Activated CD4-positive, alpha-beta T cell treated with anti-CD3 and anti-CD28 coated beads for 48 hours (primary cell): ENCODE measurements at regions not wholly inside any gene's neighbourhood (a gene's known extent, or its start where the extent isn't known, plus 50 kb on each side); places are given as distances from the start of the nearest gene placed in this dataset.
A peak's percentile ranks its signal among the peaks of the same experiment; 100 is the strongest.

Source experiments
- DNase-seq: peaks from one replicate; pipeline ENCODE4 v3.0.0-alpha.2; 2020

DNA sequence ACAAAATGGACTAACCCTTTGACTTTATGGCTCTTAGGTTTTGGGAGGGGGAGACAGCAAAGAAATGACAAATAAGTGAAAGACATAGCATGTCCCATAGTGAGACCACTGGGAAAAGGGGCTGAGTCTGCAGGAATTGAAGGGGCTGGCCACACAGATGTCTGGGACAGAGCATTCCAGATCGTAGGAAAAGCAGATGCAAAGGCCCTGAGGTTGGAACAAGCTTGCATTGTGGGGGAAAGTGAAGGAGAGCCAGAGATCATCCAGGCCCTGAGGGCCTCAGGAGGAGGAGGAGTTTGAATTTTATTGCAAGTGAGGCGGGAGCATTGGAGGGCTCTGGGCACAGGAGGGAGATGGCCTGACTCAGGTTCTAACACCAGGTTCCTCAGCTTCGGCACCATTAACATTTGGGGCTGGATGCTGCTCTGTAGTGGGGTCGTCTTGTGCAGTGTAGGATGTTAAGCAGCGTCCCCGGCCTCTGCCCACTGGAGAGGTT, 97.5 kb downstream of the CEBPB start:
- no peak for DNase-seq

DNA sequence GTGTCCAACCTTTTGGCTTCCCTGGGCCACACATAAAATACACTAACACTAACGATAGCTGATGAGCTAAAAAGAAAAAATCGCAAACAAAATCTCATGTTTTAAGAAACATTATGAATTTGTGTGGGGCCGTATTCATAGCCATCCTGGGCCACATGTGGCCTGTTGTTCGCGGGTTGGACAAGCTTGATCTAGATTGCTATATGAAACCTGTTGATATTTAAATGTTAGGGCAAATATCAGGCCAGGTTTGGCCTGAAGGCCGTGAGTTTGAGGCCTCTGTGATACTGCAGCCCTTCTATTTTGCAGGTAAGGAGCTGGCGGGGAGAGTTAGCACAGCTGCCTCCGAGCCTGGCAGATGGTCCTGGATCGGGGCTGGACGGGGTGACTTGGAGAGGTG, 99.0 kb downstream of the CEBPB start:
- DNase-seq = no peak

GRCh38 chr20:50290112-50290511, 99.5 kb downstream of the CEBPB start:
- no peak for DNase-seq

DNA sequence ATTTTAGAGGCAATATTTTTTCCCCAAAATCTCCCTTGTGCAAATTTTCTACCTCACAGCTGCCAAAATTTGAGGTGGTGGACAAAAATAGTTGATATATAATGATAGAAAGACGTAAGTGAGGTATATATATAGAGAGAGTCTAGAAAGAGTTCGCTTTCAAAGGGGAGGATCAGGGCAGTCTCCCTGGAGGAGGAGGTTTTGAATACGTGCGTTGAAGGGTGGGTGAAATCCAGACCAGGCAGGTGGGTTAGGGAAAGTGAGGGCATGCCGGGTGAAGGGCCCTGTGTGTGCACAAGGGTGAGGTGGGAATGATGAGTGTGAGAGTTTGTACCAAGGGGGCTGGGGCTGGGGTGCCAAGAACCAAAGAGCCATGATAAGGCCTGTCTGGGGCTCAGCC, 100.2 kb downstream of the CEBPB start:
- DNase-seq = no peak

DNA sequence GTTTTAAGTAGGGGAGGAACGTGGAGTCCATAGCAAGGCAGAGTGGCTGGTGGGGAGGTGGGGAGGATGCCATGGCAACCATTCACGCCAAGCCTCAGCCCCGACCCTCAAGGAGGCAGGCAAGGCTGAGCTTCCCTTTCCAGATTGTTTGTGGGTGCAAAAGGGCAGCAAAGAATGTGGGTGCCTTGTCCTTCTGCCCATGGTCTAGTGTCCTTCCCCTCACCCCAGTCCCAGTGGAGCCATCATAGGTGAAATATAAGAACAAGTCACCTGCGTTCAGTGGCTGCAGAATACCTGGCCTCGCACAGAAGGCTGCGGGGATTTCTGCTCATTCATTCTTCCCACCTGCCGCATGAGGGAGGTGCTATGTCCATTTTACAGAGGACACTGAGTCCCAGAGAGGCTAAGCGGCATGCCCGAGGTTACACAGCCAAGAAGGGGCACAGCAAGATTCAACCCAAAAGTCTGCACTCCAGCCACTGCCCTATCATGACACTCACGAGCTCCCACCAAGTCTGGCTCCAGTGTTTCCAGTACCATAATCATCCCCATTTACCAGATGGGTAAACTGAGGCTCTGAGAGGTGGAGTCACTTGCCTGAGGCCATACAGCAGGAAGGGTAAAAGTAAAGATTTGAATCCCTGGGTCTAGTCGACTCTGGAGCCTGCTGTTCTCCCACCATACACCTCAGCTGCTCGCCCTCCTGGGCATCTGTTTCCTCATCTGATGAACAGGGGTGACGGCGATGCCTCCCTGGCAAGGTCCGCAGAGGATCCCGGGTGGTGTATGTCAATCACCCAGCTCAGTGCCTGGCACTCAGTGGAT, 100.8 kb downstream of the CEBPB start:
- no peak for DNase-seq

DNA sequence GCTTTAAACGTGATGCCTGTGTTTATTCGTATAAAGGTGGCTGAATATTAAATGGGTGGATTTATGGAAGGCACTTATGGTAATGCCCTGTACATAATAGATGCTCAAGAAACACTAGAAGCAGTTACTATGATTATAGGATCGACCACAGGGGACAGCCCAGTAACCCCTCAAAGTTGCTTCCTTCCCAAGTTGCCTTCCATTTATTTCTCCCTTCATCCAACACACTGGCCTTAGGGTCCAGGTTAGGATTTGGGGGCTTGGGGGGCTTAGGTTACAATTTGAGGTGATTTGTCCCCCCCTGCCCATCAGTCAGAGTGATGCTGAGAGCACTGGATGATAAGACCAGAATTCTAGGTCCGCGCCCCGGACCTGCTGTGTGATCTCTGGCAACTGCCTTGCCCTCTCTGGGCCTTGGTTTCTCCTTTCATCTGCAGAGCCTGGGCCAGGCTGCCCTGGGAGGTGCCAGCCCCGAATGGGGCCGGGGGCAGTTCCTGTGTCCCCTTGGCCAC, 101.5 kb downstream of the CEBPB start:
- no peak for DNase-seq

GRCh38 chr20:50292591-50293283, 102.1 kb downstream of the CEBPB start:
- peak; percentile 49 for DNase-seq

- no peak for DNase-seq
Measured at GRCh38 chr20:50293284-50294139, 102.9 kb downstream of the CEBPB start.

GRCh38 chr20:50294164-50295088, 103.8 kb downstream of the CEBPB start:
- no peak for DNase-seq

DNA sequence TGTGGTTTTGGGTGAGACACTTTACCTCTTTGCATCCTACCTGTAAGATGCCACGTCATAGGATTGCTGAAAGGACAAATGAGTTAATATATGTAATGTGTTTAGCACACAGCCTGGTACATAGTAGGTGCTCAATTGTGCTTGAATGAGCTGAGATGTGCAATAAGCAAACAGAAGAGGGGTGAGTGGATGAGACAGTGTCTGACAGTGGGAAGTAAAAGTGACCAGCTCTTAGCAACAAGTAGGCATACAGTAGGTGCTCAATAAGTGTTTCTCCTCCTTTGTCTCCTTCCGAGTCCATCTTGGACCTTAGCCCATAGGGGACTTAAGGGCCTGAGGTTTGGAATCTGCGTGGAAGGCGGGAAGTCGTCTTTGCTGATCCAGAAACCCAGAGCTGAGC, 104.7 kb downstream of the CEBPB start:
- no peak for DNase-seq

- DNase-seq = no peak
Measured at GRCh38 chr20:50295762-50296449, 105.3 kb downstream of the CEBPB start.

DNA sequence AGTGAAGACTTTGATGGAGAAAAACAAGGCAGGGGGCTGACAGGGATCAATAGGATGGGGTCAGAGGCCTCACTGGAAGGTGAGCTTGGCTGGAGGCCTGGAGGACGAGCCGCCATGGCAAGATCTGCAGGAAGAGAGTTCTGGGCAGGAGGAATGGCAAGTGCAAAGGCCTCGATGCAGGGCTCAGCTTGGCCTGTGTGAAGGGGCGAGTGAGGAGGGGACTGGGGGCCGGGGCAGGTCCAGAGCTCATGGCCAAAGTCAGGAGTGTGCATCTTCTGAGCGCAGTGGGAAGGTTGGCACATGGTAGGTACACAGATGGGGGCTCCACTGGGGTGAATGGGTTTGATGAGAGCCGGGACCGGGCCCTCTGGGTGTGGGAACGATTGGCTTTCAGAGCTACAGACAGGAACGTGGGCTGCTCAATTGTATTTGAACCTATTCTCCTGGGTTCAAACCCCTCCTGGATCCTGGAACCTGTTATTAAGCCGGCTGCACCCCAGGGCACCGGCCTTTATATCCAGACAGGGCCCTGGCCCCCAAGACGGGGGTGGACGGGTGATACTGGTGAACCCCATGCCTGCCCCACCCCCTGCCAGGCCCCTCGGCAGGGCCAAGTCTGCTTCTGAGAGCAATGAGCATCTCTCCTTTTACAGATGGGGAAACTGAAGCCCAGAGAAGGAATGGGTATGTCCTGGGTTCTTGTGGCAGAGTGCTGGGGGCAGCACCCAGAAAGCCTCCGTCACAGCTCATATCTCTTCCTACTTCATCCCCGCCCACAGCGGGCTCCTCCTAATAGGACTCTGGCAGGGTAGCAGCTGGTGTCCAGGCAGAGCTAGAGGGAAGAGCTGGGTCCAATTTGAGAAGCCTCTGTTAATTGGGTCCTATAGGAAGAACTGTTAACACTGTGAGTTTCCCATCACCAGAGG, 106.1 kb downstream of the CEBPB start:
- no peak for DNase-seq

GRCh38 chr20:50297498-50298376, 107.1 kb downstream of the CEBPB start:
- DNase-seq = no peak

GRCh38 chr20:50298554-50299324, 108.1 kb downstream of the CEBPB start:
- DNase-seq = no peak

GRCh38 chr20:50299325-50299629, 108.6 kb downstream of the CEBPB start:
- DNase-seq = no peak

DNA sequence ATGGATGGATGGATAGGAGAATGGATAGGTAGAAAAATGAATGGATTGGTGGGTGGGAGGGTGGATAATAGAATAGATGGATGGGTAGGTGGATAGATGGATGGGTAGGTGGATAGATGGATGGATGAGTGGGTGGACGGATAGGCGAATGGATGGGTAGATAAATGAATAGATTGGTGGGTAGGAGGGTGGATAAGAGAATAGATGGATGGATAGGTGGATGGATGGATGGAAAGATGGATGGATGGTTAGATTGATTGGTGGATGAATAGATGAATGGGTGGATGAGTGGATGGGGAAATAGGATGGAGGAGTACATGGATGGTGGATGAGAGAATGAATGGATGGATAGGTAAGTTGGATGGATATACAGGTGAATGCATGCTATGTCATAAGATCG, 110.5 kb downstream of the CEBPB start:
- no peak for DNase-seq

GRCh38 chr20:50301712-50302111, 111.1 kb downstream of the CEBPB start:
- DNase-seq = no peak

DNA sequence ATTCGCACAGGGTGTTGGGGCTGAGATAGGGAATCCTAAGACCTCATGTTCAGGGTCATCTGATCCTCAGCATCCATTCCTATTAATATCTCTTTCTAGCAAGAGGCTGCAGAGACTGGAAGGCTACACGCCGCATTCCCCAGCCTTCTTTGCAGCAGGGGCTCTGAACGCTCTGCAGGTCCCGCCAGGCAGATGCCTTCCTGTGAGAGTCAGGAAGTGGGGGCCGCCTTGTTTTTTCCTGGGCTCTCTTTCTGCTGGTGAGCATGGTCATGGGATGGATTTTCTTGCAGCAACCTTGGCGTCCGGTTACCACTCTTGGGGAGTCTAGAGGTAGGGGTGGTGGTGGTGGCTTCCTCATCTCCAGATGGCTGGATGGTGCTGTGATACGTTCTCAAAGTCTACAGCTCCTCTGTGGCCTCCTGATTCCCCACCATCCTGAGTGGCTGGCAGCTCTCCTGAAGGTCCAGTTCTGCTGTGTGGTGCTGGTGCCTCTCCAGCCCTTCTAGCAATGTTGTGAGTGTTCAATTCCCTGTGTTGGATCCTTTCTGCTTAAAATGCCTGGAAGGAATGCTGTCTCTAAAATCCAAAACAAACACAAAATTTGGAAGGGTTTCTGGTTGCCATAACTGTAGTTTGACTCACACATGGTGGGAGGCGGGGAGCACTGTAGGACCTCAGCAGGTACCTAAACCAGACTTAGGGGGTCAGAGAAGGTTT, 111.9 kb downstream of the CEBPB start:
- no peak for DNase-seq
